HEK293 (cell line): ENCODE measurements at regions not wholly inside any gene's neighbourhood (a gene's known extent, or its start where the extent isn't known, plus 50 kb on each side); places are given as distances from the start of the nearest gene placed in this dataset.

Experiments
- CTCF ChIA-PET: fragments of 350-600 bp; formaldehyde crosslinking; extraction: SDS; loops from one replicate; lab custom pipeline; 2021; ENCODE audit warnings: antibody characterized with exemption; lab: Yijun Ruan, JAX
- POLR2A ChIA-PET: fragments of 300-600 bp; formaldehyde crosslinking; extraction: SDS; loops from one replicate; lab custom pipeline; 2020; ENCODE audit warnings: antibody characterized with exemption, inconsistent platforms; lab: Yijun Ruan, JAX
- H3K27ac ChIP-seq: fragments of 200-500 bp; sonication (Bioruptor generic); 2 replicates; pipeline ENCODE4 v1.5.1; 2014; ENCODE audit warnings: low read depth, low read length, control low read depth, inconsistent platforms; ENCODE audit errors: extremely low read depth
- H3K36me3 ChIP-seq, 2 experiments: fragments of 200-500 bp in 1 of 2; sonication (Bioruptor generic) in 1 of 2; 1 replicate in 1 of 2; 2 replicates in 1 of 2; pipeline ENCODE4 v1.5.1; 2014 to 2017; ENCODE audit warnings: inconsistent platforms in 2 of 2, low read length in 2 of 2; ENCODE audit not compliant: control insufficient read depth in 2 of 2, insufficient read depth in 1 of 2
- H3K4me1 ChIP-seq: fragments of 200-500 bp; sonication (Bioruptor generic); 2 replicates; pipeline ENCODE4 v1.5.1; 2014; ENCODE audit warnings: mild to moderate bottlenecking, low read length, inconsistent platforms; ENCODE audit not compliant: control insufficient read depth, insufficient read depth
- H3K4me3 ChIP-seq: 2 replicates; pipeline ENCODE4 v1.5.1; 2011; ENCODE audit warnings: low read depth, mild to moderate bottlenecking, control low read depth, low read length, moderate library complexity
- H3K9me3 ChIP-seq: fragments of 200-500 bp; sonication (Bioruptor generic); 2 replicates; pipeline ENCODE4 v1.5.1; 2014; ENCODE audit warnings: low read depth, low read length, inconsistent platforms; ENCODE audit not compliant: control insufficient read depth, insufficient read depth
- GLIS1 ChIP-seq: fragments of 450-650 bp; formaldehyde crosslinking; IDR thresholded peaks from 2 replicates; pipeline ENCODE4 v1.5.1; 2016; ENCODE audit warnings: missing biosample characterization, missing genetic modification characterization
- ZIC2 ChIP-seq: fragments of 450-650 bp; formaldehyde crosslinking; IDR thresholded peaks from 2 replicates; pipeline ENCODE4 v1.5.1; 2016; ENCODE audit warnings: missing biosample characterization, missing genetic modification characterization
- ZNF138 ChIP-seq: fragments of 450-650 bp; formaldehyde crosslinking; IDR thresholded peaks from 2 replicates; pipeline ENCODE4 v1.5.1; 2016; ENCODE audit warnings: missing biosample characterization, missing genetic modification characterization, borderline replicate concordance
- ZNF341 ChIP-seq: fragments of 450-650 bp; formaldehyde crosslinking; IDR thresholded peaks from 2 replicates; pipeline ENCODE4; 2016; ENCODE audit warnings: low read depth, missing biosample characterization, missing genetic modification characterization
- ZNF366 ChIP-seq: fragments of 450-650 bp; formaldehyde crosslinking; conservative IDR thresholded peaks from 2 replicates; pipeline ENCODE4 v1.5.1; 2016; ENCODE audit warnings: missing biosample characterization, missing genetic modification characterization
- ZNF37A ChIP-seq: fragments of 450-650 bp; IDR thresholded peaks from 2 replicates; pipeline ENCODE4 v1.5.1; 2018; ENCODE audit warnings: missing biosample characterization, missing genetic modification characterization
- ZNF416 ChIP-seq: fragments of 450-650 bp; formaldehyde crosslinking; IDR thresholded peaks from 2 replicates; pipeline ENCODE4 v1.5.1; 2016; ENCODE audit warnings: missing biosample characterization, missing genetic modification characterization
- ZNF501 ChIP-seq: fragments of 450-650 bp; formaldehyde crosslinking; IDR thresholded peaks from 2 replicates; pipeline ENCODE4 v1.5.1; 2016; ENCODE audit warnings: missing biosample characterization, missing genetic modification characterization
- ZNF530 ChIP-seq: fragments of 450-650 bp; formaldehyde crosslinking; IDR thresholded peaks from 2 replicates; pipeline ENCODE4 v1.5.1; 2016; ENCODE audit warnings: low read depth, missing biosample characterization, missing genetic modification characterization
- ZNF549 ChIP-seq: fragments of 450-650 bp; IDR thresholded peaks from 2 replicates; pipeline ENCODE4 v1.5.1; 2018; ENCODE audit warnings: missing biosample characterization, missing genetic modification characterization, mild to moderate bottlenecking, inconsistent platforms, moderate library complexity
- ZNF558 ChIP-seq: fragments of 450-650 bp; formaldehyde crosslinking; IDR thresholded peaks from 2 replicates; pipeline ENCODE4 v1.5.1; 2016; ENCODE audit warnings: missing biosample characterization, missing genetic modification characterization
- ZNF560 ChIP-seq: fragments of 450-650 bp; formaldehyde crosslinking; IDR thresholded peaks from 2 replicates; pipeline ENCODE4 v1.5.1; 2017; ENCODE audit warnings: missing biosample characterization, missing genetic modification characterization, borderline replicate concordance
- ZNF624 ChIP-seq: fragments of 450-650 bp; formaldehyde crosslinking; IDR thresholded peaks from 2 replicates; pipeline ENCODE4 v1.5.1; 2017; ENCODE audit warnings: missing biosample characterization, missing genetic modification characterization
- ZNF747 ChIP-seq: fragments of 450-650 bp; formaldehyde crosslinking; IDR thresholded peaks from 2 replicates; pipeline ENCODE4 v1.5.1; 2016; ENCODE audit warnings: missing biosample characterization, missing genetic modification characterization
- TF ChIP-seq, protein P1 (sequence below): fragments of 450-650 bp; formaldehyde crosslinking; IDR thresholded peaks from 2 replicates; pipeline ENCODE4 v1.5.1; 2016; ENCODE audit warnings: missing biosample characterization, missing genetic modification characterization
- TF ChIP-seq, protein P2 (sequence below): fragments of 450-650 bp; formaldehyde crosslinking; optimal IDR thresholded peaks from 2 replicates; pipeline ENCODE3; 2016; ENCODE audit warnings: missing biosample characterization, mild to moderate bottlenecking, missing genetic modification characterization
- TF ChIP-seq, protein P3 (sequence below): fragments of 450-650 bp; formaldehyde crosslinking; IDR thresholded peaks from 2 replicates; pipeline ENCODE4 v1.5.1; 2016; ENCODE audit warnings: missing biosample characterization, missing genetic modification characterization, low read depth
- TF ChIP-seq, protein P4 (sequence below): fragments of 450-650 bp; formaldehyde crosslinking; IDR thresholded peaks from 2 replicates; pipeline ENCODE4 v1.5.1; 2017; ENCODE audit warnings: missing biosample characterization, missing genetic modification characterization
- TF ChIP-seq, protein P5 (sequence below): fragments of 450-650 bp; formaldehyde crosslinking; IDR thresholded peaks from 2 replicates; pipeline ENCODE4 v1.5.1; 2016; ENCODE audit warnings: missing biosample characterization, missing genetic modification characterization
- TF ChIP-seq, protein P6 (sequence below): fragments of 450-650 bp; formaldehyde crosslinking; IDR thresholded peaks from 2 replicates; pipeline ENCODE4 v1.5.1; 2016; ENCODE audit warnings: missing biosample characterization, missing genetic modification characterization
- TF ChIP-seq, protein P7 (sequence below): fragments of 450-650 bp; formaldehyde crosslinking; IDR thresholded peaks from 2 replicates; pipeline ENCODE4 v1.5.1; 2017; ENCODE audit warnings: missing biosample characterization, missing genetic modification characterization

DNA sequence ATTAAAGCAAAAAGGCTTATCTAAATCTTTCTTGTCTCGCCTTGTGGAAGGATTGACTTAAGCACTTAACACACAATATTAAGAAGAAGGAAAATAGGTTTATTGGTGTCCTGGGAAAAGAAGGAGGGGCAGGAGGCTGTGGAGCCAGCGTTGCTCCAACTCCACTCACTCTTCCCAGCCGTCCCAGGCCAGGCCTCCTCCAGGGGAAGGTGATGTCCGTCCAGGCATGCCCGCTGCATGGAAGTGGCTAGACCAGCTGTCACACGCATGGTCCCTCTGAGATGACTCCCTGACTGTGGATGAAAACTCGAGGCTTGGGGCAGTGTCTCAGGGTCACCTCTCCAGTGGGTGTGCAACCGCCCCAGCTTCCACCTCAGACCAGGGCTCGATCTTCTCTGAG, 281.1 kb downstream of the GALR1 start (continued):
- TF ChIP-seq, protein P1, sequence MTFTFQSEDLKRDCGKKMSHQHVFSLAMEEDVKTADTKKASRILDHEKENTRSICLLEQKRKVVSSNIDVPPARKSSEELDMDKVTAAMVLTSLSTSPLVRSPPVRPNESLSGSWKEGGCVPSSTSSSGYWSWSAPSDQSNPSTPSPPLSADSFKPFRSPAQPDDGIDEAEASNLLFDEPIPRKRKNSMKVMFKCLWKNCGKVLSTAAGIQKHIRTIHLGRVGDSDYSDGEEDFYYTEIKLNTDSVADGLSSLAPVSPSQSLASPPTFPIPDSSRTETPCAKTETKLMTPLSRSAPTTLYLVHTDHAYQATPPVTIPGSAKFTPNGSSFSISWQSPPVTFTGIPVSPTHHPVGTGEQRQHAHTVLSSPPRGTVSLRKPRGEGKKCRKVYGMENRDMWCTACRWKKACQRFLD: no peak
- TF ChIP-seq ZNF530 (tag by site-specific recombination) (no peak), ZNF560 (no peak), ZNF549 (no peak)
- TF ChIP-seq, protein P2, sequence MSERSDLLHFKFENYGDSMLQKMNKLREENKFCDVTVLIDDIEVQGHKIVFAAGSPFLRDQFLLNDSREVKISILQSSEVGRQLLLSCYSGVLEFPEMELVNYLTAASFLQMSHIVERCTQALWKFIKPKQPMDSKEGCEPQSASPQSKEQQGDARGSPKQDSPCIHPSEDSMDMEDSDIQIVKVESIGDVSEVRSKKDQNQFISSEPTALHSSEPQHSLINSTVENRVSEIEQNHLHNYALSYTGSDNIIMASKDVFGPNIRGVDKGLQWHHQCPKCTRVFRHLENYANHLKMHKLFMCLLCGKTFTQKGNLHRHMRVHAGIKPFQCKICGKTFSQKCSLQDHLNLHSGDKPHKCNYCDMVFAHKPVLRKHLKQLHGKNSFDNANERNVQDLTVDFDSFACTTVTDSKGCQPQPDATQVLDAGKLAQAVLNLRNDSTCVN (tag by site-specific recombination): no peak

DNA sequence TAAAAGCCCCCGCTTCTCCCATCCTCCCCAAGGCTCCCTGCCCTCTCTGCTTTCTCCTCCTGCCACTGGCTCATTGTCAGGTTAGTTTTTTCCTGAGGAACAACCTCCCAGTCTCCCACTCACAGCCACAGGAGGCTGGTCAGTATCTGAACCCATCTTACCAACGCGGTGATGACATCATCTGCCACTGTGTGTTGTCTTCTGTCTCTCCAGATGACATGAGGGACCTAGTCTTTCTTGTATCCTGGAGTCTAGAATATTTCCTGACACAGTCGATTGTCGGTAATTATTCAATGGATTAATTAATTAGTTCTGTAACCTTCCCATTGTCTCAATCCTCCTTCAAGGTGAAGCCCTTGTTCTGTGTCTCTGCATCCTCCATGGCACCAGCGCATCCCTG, 290.2 kb downstream of the GALR1 start:
- Histone ChIP-seq H3K4me3 (no peak overlapping the region), H3K27ac (no peak overlapping the region), H3K9me3 (no peaks in the 10 kb centered on the region), H3K36me3 (no peaks in the 10 kb centered on the region), H3K4me1 (no peaks in the 10 kb centered on the region)
- TF ChIP-seq, protein P3, sequence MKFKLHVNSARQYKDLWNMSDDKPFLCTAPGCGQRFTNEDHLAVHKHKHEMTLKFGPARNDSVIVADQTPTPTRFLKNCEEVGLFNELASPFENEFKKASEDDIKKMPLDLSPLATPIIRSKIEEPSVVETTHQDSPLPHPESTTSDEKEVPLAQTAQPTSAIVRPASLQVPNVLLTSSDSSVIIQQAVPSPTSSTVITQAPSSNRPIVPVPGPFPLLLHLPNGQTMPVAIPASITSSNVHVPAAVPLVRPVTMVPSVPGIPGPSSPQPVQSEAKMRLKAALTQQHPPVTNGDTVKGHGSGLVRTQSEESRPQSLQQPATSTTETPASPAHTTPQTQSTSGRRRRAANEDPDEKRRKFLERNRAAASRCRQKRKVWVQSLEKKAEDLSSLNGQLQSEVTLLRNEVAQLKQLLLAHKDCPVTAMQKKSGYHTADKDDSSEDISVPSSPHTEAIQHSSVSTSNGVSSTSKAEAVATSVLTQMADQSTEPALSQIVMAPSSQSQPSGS (tag by site-specific recombination): 0 out of 2 replicates have a peak, but pooled peaks have one; percentile 3
- TF ChIP-seq ZNF37A: no peak
- ChIA-PET POLR2A (no interaction called here), CTCF (no interaction called here)

DNA sequence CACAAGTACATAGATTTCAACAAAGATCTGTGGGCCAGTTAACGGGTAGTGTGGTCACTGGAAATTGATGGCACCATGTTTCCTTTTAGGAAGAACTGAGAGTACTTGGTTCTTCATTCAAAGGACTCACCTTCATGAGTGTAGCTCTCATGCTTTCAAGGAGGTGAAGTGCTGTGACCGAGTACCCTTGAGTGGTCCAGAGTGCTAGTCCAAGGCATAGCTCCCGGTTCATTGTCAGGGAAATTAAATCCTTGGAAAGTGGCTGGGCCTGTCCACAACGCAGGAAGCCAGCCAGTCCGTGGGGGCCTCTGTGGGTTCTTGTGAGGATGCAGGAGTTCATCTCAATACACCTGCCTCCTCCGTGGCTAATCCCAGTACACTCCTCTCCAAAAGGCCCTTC, 295.1 kb downstream of the GALR1 start:
- Histone ChIP-seq H3K4me1 (no peaks in the 10 kb centered on the region), H3K4me3 (no peak overlapping the region), H3K36me3 (no peaks in the 10 kb centered on the region), H3K9me3 (no peaks in the 10 kb centered on the region), H3K27ac (no peak overlapping the region)
- ChIA-PET POLR2A (no interaction called here), CTCF (no interaction called here)
- TF ChIP-seq, protein P4, sequence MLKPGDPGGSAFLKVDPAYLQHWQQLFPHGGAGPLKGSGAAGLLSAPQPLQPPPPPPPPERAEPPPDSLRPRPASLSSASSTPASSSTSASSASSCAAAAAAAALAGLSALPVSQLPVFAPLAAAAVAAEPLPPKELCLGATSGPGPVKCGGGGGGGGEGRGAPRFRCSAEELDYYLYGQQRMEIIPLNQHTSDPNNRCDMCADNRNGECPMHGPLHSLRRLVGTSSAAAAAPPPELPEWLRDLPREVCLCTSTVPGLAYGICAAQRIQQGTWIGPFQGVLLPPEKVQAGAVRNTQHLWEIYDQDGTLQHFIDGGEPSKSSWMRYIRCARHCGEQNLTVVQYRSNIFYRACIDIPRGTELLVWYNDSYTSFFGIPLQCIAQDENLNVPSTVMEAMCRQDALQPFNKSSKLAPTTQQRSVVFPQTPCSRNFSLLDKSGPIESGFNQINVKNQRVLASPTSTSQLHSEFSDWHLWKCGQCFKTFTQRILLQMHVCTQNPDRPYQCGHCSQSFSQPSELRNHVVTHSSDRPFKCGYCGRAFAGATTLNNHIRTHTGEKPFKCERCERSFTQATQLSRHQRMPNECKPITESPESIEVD: no peak
- TF ChIP-seq ZNF501 (tag by site-specific recombination): no peak
- TF ChIP-seq ZNF138: no peak
- TF ChIP-seq ZNF366 (tag by site-specific recombination): no peak
- TF ChIP-seq ZIC2 (tag by site-specific recombination): no peak
- TF ChIP-seq, protein P5, sequence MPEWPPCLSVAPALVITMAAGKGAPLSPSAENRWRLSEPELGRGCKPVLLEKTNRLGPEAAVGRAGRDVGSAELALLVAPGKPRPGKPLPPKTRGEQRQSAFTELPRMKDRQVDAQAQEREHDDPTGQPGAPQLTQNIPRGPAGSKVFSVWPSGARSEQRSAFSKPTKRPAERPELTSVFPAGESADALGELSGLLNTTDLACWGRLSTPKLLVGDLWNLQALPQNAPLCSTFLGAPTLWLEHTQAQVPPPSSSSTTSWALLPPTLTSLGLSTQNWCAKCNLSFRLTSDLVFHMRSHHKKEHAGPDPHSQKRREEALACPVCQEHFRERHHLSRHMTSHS (tag by site-specific recombination): no peak
- TF ChIP-seq, protein P6, sequence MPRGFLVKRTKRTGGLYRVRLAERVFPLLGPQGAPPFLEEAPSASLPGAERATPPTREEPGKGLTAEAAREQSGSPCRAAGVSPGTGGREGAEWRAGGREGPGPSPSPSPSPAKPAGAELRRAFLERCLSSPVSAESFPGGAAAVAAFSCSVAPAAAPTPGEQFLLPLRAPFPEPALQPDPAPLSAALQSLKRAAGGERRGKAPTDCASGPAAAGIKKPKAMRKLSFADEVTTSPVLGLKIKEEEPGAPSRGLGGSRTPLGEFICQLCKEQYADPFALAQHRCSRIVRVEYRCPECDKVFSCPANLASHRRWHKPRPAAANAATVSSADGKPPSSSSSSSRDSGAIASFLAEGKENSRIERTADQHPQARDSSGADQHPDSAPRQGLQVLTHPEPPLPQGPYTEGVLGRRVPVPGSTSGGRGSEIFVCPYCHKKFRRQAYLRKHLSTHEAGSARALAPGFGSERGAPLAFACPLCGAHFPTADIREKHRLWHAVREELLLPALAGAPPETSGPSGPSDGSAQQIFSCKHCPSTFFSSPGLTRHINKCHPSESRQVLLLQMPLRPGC (tag by site-specific recombination): no peak
- TF ChIP-seq ZNF624 (tag by site-specific recombination): no peak
- TF ChIP-seq ZNF747 (tag by site-specific recombination): no peak
- no peak for TF ChIP-seq ZNF558 (tag by site-specific recombination)
- TF ChIP-seq, protein P7, sequence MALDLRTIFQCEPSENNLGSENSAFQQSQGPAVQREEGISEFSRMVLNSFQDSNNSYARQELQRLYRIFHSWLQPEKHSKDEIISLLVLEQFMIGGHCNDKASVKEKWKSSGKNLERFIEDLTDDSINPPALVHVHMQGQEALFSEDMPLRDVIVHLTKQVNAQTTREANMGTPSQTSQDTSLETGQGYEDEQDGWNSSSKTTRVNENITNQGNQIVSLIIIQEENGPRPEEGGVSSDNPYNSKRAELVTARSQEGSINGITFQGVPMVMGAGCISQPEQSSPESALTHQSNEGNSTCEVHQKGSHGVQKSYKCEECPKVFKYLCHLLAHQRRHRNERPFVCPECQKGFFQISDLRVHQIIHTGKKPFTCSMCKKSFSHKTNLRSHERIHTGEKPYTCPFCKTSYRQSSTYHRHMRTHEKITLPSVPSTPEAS (tag by site-specific recombination): no peak
- no peak for TF ChIP-seq ZNF416 (tag by site-specific recombination)
- TF ChIP-seq ZNF341 (tag by site-specific recombination): no peak
- TF ChIP-seq GLIS1 (tag by site-specific recombination): no peak
